ENCODE measurements at regions not wholly inside any gene's neighbourhood (a gene's known extent, or its start where the extent isn't known, plus 50 kb on each side); places are given as distances from the start of the nearest gene placed in this dataset.
"Not testable (repeated sequence)": the region's sequence is repeated elsewhere in the genome, so short reads cannot be mapped to it uniquely, and the experiment has no call there.

DNA sequence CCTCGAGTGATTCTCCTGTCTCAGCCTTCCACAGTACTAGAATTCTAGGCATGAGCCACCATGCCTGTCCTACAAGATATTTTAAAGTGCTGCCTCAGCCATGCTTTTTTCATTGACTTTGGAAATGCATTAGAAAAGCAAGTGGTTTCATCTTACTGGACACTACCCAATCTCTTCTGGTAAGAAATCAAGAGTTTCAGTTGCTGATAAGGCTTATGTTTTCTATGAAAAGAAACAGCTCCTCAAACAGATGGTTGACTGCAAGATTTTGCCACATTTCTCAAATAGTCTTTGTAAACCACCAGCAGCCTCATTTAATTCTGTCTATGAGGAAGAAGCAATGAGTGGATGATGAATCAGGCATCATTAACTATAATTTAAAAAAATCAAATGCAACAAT, 264.5 kb upstream of the LRP1B start:
- H3K36me3 Mint-ChIP-seq (ENCODE audit: insufficient read depth, unreplicated experiment), result no peaks in the 10 kb centered on the region
- DNase-seq, result no peak
- ChIA-PET CTCF (no interaction called here), POLR2A (no interaction called here)
- TF ChIP-seq CTCF (IDR thresholded peaks at IDR 0.05; ENCODE audit: insufficient read depth in 1 of 2, low read depth in 1 of 2, low read length in 1 of 2, severe bottlenecking in 1 of 2, unreplicated experiment in 1 of 2), result no peak
- intact Hi-C loops (cut with micrococcal nuclease; ENCODE audit: unreplicated experiment), result no loop called here
- H3K27me3 Mint-ChIP-seq (ENCODE audit: insufficient read depth, unreplicated experiment), result no peaks in the 10 kb centered on the region
- no peak overlapping the region for H3K4me3 Mint-ChIP-seq (ENCODE audit: unreplicated experiment)
- H3K9me3 ChIP-seq, result no peaks in the 10 kb centered on the region
- H3K36me3 ChIP-seq (ENCODE audit: control insufficient read depth, insufficient read depth, low read length), result no peaks in the 10 kb centered on the region
- H3K4me1 ChIP-seq, result no peaks in the 10 kb centered on the region
- no peaks in the 10 kb centered on the region for H3K4me1 Mint-ChIP-seq (ENCODE audit: low read depth, unreplicated experiment)
- H3K27ac Mint-ChIP-seq (ENCODE audit: unreplicated experiment), result no peak overlapping the region
- BruUV-seq (replicated peaks), result no TSS peak
- H3K4me3 ChIP-seq (ENCODE audit: low read depth, low read length), result no peak overlapping the region
- peaks cover 37% of the 10 kb centered on the region for H3K9me3 Mint-ChIP-seq (ENCODE audit: unreplicated experiment)
- no peaks in the 10 kb centered on the region for H3K27me3 ChIP-seq (replicated peaks; ENCODE audit: control insufficient read depth, insufficient read depth, low read length)

DNA sequence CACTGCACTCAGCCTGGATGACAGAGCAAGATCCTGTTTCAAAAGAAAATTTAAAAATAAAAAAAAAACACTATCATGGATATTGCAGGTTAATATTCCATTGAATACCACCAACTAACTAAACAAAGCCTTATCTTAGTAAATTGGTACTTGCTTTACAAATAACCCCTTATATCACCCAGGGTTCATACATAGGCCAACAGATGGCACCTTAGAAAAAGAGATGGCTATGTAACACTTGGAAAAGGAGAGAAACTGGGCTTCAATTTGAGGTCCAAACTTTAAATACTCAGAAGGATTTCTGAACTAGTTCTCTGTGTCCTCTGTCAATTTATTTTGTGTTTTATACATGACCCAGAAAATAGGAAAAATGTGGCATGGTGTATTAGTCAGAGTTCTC, 249.6 kb upstream of the LRP1B start:
- ChIA-PET POLR2A (no interaction called here), CTCF (no interaction called here)
- H3K9me3 ChIP-seq, result no peaks in the 10 kb centered on the region
- H3K9me3 Mint-ChIP-seq (ENCODE audit: unreplicated experiment), result no peaks in the 10 kb centered on the region
- no TSS peak for BruUV-seq (replicated peaks)
- H3K27ac Mint-ChIP-seq (ENCODE audit: unreplicated experiment), result no peak overlapping the region
- no peaks in the 10 kb centered on the region for H3K36me3 ChIP-seq (ENCODE audit: control insufficient read depth, insufficient read depth, low read length)
- TF ChIP-seq CTCF (IDR thresholded peaks at IDR 0.05; ENCODE audit: insufficient read depth in 1 of 2, low read depth in 1 of 2, low read length in 1 of 2, severe bottlenecking in 1 of 2, unreplicated experiment in 1 of 2), result no peak
- no peaks in the 10 kb centered on the region for H3K36me3 Mint-ChIP-seq (ENCODE audit: insufficient read depth, unreplicated experiment)
- no peak overlapping the region for H3K4me3 ChIP-seq (ENCODE audit: low read depth, low read length)
- H3K4me3 Mint-ChIP-seq (ENCODE audit: unreplicated experiment), result no peak overlapping the region
- no peaks in the 10 kb centered on the region for H3K4me1 ChIP-seq
- intact Hi-C loops (cut with micrococcal nuclease; ENCODE audit: unreplicated experiment), result no loop called here
- no peaks in the 10 kb centered on the region for H3K4me1 Mint-ChIP-seq (ENCODE audit: low read depth, unreplicated experiment)
- H3K27me3 ChIP-seq (replicated peaks; ENCODE audit: control insufficient read depth, insufficient read depth, low read length), result no peaks in the 10 kb centered on the region
- no peak for DNase-seq
- H3K27me3 Mint-ChIP-seq (ENCODE audit: insufficient read depth, unreplicated experiment), result peaks cover 2% of the 10 kb centered on the region

DNA sequence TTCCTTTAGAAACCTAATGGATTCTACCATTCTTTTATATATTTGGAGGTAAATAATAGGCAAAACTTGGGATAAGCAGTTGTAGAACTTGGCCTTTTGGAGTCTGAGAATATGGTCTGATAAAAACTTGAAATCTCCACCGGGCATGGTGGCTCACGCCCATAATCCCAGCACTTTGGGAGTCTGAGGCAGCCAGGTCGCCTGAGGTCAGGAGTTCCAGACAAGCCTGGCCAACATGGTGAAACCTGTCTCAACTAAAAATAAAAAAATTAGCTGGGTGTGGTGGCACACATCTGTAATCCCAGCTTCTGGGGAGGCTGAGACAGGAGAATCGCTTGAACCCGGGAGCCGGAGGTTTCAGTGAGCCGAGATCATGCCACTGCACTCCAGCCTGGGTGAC, 231.3 kb upstream of the LRP1B start:
- H3K4me1 Mint-ChIP-seq (ENCODE audit: low read depth, unreplicated experiment); BruUV-seq (replicated peaks); intact Hi-C loops (cut with micrococcal nuclease; ENCODE audit: unreplicated experiment); H3K9me3 Mint-ChIP-seq (ENCODE audit: unreplicated experiment); DNase-seq; H3K9me3 ChIP-seq; CTCF ChIA-PET; H3K4me1 ChIP-seq; H3K27me3 ChIP-seq (replicated peaks; ENCODE audit: control insufficient read depth, insufficient read depth, low read length); H3K27me3 Mint-ChIP-seq (ENCODE audit: insufficient read depth, unreplicated experiment); H3K4me3 Mint-ChIP-seq (ENCODE audit: unreplicated experiment); H3K4me3 ChIP-seq (ENCODE audit: low read depth, low read length); H3K36me3 ChIP-seq (ENCODE audit: control insufficient read depth, insufficient read depth, low read length); POLR2A ChIA-PET; H3K27ac Mint-ChIP-seq (ENCODE audit: unreplicated experiment); H3K36me3 Mint-ChIP-seq (ENCODE audit: insufficient read depth, unreplicated experiment): not testable (repeated sequence)

- CTCF ChIA-PET, result no interaction called here
- Histone ChIP-seq H3K4me3 (ENCODE audit: low read depth, low read length) (no peak overlapping the region), H3K4me1 (no peaks in the 10 kb centered on the region), H3K36me3 (ENCODE audit: control insufficient read depth, insufficient read depth, low read length) (no peaks in the 10 kb centered on the region), H3K27me3 (replicated peaks; ENCODE audit: control insufficient read depth, insufficient read depth, low read length) (no peaks in the 10 kb centered on the region), H3K9me3 (no peaks in the 10 kb centered on the region)
- Mint-ChIP-seq H3K27me3 (ENCODE audit: insufficient read depth, unreplicated experiment) (no peaks in the 10 kb centered on the region), H3K36me3 (ENCODE audit: insufficient read depth, unreplicated experiment) (no peaks in the 10 kb centered on the region), H3K27ac (ENCODE audit: unreplicated experiment) (no peak overlapping the region), H3K9me3 (ENCODE audit: unreplicated experiment) (no peaks in the 10 kb centered on the region), H3K4me3 (ENCODE audit: unreplicated experiment) (no peak overlapping the region), H3K4me1 (ENCODE audit: low read depth, unreplicated experiment) (no peaks in the 10 kb centered on the region)
- no peak for DNase-seq
- POLR2A ChIA-PET, result no interaction called here
- TF ChIP-seq CTCF (IDR thresholded peaks at IDR 0.05; ENCODE audit: insufficient read depth in 1 of 2, low read depth in 1 of 2, low read length in 1 of 2, severe bottlenecking in 1 of 2, unreplicated experiment in 1 of 2), result no peak
- intact Hi-C loops (cut with micrococcal nuclease; ENCODE audit: unreplicated experiment), result no loop called here
- no TSS peak for BruUV-seq (replicated peaks)
These were observed 216.9 kb upstream of the LRP1B start for GRCh38 chr2:142347751-142348150.

Data from Caco-2 (cell line).